GM20000 (cell line): ENCODE measurements at regions not wholly inside any gene's neighbourhood (a gene's known extent, or its start where the extent isn't known, plus 50 kb on each side); places are given as distances from the start of the nearest gene placed in this dataset.

Experiments
- DNase-seq: peaks from one replicate; pipeline ENCODE4 v3.0.0; 2012; ENCODE audit warnings: low spot score
- TF ChIP-seq, protein P1 (sequence below): IDR thresholded peaks from 2 replicates; pipeline ENCODE4 v1.5.1; 2012; ENCODE audit warnings: mild to moderate bottlenecking, control low read depth; ENCODE audit errors: extremely low read depth, missing control alignments

DNA sequence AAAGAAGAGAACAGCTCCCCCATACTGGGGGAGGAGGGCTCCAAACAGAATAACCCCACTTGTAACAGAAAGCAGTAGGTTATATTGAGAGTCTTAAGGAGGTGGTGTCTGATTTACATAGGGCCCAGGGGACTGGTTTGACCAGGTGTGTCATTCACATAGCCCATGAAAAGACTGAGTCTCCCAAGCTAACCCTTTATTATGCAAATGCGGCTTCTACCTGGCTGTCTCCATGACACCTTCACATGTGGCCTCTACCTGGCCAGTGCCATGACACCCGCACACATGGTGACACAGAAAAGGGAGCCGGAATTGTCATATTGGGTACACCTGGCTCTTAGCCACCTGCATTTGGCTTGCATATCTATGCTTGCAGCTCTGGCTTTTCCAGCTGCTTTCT, 1057.2 kb upstream of the PIK3C3 start:
- no peak for DNase-seq
- TF ChIP-seq, protein P1, sequence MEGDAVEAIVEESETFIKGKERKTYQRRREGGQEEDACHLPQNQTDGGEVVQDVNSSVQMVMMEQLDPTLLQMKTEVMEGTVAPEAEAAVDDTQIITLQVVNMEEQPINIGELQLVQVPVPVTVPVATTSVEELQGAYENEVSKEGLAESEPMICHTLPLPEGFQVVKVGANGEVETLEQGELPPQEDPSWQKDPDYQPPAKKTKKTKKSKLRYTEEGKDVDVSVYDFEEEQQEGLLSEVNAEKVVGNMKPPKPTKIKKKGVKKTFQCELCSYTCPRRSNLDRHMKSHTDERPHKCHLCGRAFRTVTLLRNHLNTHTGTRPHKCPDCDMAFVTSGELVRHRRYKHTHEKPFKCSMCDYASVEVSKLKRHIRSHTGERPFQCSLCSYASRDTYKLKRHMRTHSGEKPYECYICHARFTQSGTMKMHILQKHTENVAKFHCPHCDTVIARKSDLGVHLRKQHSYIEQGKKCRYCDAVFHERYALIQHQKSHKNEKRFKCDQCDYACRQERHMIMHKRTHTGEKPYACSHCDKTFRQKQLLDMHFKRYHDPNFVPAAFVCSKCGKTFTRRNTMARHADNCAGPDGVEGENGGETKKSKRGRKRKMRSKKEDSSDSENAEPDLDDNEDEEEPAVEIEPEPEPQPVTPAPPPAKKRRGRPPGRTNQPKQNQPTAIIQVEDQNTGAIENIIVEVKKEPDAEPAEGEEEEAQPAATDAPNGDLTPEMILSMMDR, result no peak

DNA sequence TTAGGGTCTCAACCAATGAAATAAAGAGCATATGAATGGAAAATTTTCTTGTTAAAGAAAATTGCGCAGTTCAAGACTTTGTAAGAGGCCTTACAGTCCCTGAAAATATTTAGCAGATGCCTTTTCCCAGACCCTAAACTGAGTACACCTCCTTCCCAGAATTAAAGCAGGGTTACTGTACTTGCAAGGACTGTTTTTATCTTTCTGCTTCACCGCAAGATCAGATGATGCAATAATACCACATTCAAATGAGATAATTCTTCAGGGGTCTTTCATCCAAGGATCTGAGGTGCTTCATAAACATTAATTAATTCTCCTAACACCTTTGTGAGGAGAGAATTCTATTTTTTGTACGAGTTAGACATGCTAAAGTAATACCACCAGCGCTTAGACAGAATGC, 1071.8 kb upstream of the PIK3C3 start:
- TF ChIP-seq, protein P1, result no peak
- DNase-seq, result no peak

- no peak for DNase-seq
- TF ChIP-seq, protein P1, result no peak
Observed at GRCh38 chr18:40882468-40882867, 1072.6 kb upstream of the PIK3C3 start.

- TF ChIP-seq, protein P1, result no peak
- DNase-seq, result no peak
Observed at GRCh38 chr18:40878371-40878770, 1076.7 kb upstream of the PIK3C3 start.

DNA sequence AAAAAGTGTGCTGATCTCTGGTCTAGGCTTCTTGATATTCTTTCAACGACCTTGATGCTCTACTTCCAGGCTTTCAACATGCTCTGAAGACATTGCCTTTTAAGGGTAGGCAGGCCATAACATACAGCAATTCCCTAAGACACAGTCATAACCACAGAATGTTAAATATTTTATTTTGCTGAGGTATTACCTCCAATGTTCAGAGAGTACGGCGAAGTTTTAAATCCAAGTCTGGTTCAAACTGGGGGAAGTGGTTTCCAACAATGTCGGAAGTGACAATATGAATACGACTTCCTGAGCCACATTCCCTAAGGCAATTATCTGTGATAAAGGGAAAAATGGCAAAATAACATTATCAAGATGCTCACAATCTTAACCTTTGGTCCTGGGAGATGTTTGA, 1077.9 kb upstream of the PIK3C3 start:
- TF ChIP-seq, protein P1, result no peak
- DNase-seq, result no peak

DNA sequence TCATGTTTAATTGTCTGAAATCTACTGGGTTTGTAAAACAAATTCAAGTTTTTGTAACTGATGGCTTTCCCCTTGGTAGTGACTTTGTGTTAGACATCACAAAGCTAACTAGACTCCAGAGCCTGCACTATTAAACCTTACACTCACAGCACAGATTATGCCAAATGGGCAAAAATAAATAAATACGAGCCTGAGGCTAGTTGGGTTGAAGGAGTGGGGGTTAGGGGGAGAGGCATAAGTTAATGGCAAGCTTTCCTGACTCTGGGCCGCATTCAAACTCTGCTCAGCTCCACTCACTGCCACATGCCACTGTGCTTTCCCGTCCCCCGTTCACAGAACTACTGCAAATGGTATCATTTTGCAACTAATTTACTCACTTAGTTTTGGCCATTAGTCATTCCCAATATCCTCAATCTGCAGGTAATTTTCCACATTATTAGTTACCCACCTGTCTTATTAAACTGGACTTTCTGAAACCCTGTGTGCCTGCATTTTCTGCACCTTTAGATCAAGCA, 1079.9 kb upstream of the PIK3C3 start:
- TF ChIP-seq, protein P1, result no peak
- no peak for DNase-seq

DNA sequence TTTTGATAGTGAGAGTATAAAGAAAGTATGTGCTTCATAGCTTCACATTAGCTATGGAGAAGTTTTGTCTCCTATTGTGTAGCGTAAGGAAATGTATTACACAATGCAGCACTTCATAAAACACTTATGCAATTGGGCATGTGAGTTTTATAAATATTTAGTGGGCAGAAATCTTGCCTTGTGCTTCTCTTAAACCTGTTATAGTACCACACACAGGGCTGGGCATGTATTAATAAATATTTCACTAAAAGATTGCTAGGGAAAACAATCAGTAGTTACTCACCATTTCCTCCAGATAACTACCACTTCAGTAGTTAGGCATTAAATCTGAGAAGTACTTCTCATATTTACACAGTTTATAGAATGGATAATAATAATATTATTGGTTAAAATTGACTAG, 1080.8 kb upstream of the PIK3C3 start:
- no peak for DNase-seq
- TF ChIP-seq, protein P1, result no peak
